ENCODE measurements at regions not wholly inside any gene's neighbourhood (a gene's known extent, or its start where the extent isn't known, plus 50 kb on each side); places are given as distances from the start of the nearest gene placed in this dataset.

DNA sequence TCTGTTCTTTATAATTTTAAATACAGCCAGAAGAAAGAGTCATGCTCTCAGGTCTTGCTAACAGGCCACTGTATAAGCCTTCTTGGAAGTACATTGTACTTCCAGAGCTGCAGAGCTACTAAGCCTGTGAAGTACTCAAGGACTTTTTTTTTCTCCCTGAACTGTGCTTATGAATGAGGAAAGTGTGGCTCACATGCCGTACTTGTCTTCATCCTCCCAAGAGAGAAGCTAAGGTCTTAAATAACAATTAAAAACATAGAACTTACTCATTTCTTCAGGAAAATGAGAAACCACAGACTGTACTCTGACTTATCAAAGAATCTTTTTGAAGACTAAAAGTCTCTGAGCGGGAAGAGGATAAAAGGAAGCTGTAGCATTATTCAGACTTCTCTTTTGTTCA lies 218.3 kb downstream of the HTR1B start:
- no peak for TF ChIP-seq L3MBTL2 (conservative IDR thresholded peaks at IDR 0.05)
- TF ChIP-seq CTBP1 (IDR thresholded peaks at IDR 0.05; ENCODE audit: borderline replicate concordance): no peak

Data from HEK293T (cell line).